IPS-NIHi11 (cell line): ENCODE measurements at regions not wholly inside any gene's neighbourhood (a gene's known extent, or its start where the extent isn't known, plus 50 kb on each side); places are given as distances from the start of the nearest gene placed in this dataset.

Source experiments
- DNase-seq: peaks from one replicate; pipeline ENCODE4 v3.0.0; 2012; ENCODE audit warnings: mixed read lengths, low spot score

DNA sequence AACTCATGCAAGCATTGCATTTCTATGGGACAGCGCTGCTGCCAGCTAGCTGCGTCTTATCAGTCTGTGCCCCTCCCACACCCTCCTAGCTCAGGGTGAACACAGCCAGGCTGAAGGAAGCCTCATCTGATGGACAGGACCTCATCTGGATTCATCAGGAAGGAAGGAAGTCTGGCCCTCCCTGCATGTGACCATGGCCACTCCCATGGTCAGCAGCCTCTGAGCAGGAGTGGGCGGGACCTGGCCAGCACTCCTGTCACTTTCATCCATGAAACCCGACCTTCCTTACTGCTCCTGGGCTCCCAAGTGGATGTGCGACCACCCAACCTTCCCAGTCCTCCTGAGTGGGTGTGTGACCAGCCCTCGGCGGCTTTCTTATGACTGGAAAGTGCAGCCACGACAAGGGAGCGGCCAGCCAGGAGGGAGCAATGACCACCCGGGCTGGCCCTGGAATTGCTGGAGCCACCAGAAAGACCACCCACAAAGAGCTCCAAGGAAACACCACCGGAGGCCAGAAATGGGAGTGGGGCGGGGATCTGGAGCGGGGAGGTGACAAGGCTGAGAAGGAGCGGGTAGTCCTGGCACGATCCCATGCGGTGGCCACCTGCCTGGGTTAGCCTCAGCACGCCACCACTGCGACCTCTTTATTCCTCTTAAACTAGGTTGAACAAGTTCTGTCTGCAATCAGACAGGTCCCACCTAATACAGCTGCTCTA is 241.2 kb downstream of the TTLL2 start:
- peak; percentile 62 for DNase-seq

DNA sequence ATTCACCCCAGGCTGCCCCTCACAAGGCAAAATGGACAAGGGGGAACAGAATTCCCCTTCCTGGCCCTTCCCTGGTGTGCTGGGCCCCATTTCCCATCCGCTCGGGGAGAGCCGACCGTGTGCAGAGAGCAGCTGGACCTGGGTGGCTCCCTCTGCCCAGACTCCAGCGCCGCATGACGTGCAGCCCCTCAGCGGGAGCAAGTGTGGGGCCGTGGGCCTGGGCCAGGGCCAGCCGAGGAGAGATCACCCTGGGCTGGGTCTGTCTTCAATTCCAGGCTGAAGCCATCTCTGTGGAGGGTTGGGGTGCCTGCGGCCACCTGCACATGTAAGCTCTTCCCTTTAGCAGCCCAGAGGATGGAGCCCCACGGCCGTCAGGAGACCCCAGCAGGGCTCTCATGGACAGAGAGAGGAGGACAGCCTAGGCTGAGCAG is 241.8 kb downstream of the TTLL2 start:
- peak; percentile 17 for DNase-seq

DNA sequence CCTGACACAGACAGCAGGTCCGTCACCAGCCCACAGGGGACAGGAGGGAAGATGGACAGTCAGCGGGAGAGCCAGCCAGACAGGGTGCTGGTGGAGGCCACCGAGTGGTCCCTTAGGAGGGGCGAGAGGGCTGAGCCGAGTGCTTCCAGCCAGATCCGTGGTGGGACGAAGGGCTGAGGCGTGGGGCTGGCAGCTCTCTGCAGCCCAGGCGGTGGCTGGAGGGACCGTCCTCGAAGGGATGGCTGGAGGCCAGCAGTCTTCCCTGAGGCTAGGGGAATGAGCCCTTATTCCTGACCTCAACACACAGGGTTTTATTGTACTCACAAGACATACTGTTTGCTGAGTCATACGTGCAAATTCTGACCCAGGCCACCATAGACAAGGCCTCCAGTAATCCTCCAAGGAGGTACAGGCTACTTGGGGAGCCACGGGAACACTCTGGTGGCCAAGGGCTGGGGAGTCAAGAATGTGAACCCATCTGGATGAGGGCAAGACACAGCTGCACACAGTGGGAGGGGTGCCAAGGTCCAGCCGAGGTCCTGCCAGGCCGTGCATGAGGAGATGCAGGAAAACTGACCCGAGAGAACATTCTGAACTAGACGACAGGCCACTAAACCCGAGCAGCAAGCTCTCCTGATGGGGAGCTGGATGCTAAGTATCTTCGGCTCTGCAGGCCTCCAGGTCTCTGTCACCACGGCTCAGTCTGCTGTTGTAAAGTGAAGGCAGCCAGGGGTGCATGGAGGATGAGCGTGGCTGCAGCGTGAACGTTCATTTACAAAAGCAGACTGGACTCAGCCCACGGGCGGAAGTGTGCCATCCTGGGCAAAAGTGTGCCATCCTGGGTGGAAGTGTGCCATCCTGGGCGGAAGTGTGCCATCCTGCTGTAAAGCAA is 242.5 kb downstream of the TTLL2 start:
- peak; percentile 11 for DNase-seq

DNA sequence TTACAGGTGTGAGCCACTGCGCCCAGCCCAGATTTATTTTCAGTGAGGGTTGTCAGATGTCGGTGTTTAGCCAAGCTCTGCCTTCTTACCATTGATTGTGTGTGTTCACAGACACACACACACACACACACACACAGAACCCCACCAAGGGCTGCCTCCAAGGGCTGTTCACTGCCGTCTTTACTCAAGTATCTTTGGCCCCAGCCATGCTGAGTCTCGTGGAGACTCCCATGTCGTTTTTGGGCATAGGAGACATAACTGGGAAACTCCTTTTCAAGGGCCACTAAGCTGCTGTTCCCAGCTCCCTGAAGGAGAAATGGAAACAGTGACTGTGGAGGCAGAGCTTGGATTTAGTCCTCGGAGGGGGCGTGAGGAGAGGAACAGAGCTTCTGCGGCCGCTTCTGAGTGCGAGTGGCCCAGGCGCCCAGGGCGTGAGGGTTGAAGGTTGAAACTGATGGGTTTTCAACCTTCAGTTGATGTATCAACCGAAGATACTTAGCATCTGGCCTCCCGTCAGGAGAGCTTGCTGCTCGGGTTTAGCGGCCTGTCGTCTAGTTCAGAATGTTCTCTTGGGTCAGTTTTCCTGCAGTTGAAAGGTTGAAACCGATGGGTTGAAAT is 243.6 kb downstream of the TTLL2 start:
- DNase-seq, result peak; percentile 13

GRCh38 chr6:167569041-167569805 is 244.3 kb downstream of the TTLL2 start:
- DNase-seq, result peak; percentile 5

- DNase-seq, result peak; percentile 5
Measured at GRCh38 chr6:167569879-167570278, 245.0 kb downstream of the TTLL2 start.

GRCh38 chr6:167570460-167571400 is 245.8 kb downstream of the TTLL2 start:
- peak; percentile 6 for DNase-seq

DNA sequence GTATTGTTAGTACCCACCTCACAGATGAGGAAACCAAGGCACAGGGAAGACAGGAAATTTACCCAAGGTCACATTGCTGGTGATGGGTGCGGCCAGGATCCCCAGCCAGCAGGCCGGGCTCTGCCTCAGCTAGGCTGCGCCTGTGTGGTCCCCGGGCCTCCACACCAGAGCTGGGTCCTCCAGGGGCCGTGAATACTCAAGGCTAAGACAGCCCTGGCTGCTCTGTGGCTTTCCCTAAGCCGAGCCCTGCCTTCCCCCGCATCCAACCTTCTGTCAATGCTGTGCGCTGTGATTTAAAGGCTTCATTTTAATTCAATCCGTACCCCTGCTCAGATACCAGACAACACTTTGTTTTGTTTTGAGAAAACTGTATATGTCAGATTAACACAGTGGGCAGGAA is 246.7 kb downstream of the TTLL2 start:
- peak; percentile 28 for DNase-seq

DNA sequence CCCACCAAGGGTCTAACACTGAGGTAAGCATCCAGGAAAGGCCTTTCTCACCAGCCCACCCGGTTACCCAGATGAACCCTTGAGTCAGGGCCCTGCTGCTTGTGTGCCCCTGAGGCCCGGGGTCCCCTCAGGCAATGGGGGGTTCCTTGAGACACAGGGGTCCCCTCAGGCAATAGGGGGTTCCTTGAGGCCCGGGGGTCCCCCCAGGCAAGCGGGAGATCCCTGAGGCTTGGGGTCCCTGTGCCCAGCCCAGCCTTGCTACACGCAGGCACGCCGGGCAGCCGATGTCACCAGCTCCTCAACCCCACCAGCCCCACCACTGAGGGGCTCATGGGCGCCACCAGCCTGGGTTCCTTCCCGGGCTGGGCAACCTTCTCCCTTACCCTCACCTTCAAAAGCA is 247.2 kb downstream of the TTLL2 start:
- DNase-seq, result peak; percentile 16

DNA sequence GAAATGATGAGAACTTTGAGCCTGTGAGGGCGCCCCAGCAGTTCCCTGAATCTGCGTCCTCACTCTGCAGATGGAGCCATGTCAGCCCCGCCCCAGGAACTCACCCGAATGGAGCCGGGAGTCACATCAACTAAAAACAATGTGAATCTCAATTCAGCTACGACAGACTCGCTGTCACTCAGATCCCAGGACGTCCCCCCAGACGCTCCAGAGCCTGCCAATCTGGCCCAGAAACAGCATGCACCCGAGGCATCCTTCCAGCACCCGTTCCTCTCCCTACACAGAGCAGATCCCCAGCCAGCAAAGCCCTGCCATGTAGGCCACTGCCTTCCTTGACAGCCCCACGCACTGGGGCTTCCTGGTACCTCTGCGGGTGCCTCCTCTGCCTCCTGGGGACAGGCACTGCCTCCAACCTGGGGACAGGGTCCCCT is 248.0 kb downstream of the TTLL2 start:
- DNase-seq, result peak; percentile 29

- DNase-seq, result peak; percentile 10
Measured at GRCh38 chr6:167573461-167574215, 248.8 kb downstream of the TTLL2 start.

DNA sequence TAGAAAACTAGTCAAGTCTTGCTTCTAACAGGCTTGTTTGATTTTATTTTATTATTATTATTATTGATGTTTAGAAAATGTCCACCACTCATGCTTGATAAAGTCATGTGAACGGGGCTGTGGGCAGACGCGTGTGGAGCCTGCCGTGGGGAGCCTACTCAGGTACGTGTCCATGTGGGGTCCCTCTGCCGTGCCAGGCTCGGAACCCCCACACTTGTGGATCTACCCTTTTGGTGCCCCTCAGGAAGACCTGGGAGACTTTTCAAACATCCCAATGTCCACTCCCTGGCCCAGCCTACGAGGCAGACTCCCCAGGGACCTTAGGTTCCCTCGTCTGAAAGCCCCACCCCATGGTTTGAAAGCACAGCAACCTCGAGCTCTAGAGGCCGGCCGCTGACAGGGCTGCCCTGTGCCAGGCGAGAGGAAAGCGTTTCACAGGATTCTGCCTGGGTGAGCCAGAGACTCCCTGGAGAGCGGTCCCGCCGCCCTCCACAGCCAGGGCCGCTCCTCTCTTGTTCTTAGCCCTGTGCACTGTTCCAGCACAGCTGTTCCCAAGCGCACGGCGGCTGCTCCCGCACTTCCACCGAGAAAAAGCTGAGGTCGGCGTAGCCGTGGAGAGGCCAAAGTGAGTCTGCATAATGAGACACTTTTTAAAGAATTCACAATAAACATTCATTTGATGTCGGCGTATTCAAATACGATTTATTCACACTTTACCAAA is 249.7 kb downstream of the TTLL2 start:
- peak; percentile 7 for DNase-seq

GRCh38 chr6:167575158-167575696 is 250.3 kb downstream of the TTLL2 start:
- DNase-seq, result peak; percentile 11

GRCh38 chr6:167576050-167576741 is 250.5 kb upstream of the AFDN start:
- peak; percentile 2 for DNase-seq

GRCh38 chr6:167576828-167577503 is 249.7 kb upstream of the AFDN start:
- DNase-seq, result peak; percentile 9

- DNase-seq, result peak; percentile 12
Measured at GRCh38 chr6:167577891-167578361, 248.8 kb upstream of the AFDN start.

DNA sequence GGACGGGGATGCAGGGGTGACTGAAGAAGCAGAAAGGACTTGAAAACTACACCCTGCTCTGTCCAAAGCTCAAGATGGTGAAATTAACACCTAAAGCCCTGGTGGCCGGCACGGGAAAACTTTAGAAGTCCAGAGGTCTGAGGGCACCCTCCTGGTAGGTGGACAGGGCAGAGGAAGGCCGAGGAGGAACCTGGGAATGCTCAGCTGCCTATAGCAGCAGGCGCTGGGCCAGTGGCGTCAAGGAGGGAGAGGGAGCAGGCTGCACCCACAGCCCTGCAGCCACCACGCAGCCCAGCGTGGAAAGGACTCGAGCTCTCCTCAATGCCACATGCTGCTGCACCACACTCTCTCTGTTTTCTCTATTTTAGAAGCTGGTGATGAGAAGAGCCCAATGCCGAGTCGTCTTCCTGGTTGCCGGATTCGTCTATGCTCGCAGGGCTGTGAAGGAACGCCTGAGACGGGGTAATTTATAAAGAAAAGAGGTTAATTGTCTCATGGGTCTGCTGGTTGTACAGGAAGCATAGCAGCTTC is 248.3 kb upstream of the AFDN start:
- DNase-seq, result peak; percentile 3
